ENCODE measurements at regions not wholly inside any gene's neighbourhood (a gene's known extent, or its start where the extent isn't known, plus 50 kb on each side); places are given as distances from the start of the nearest gene placed in this dataset.

DNA sequence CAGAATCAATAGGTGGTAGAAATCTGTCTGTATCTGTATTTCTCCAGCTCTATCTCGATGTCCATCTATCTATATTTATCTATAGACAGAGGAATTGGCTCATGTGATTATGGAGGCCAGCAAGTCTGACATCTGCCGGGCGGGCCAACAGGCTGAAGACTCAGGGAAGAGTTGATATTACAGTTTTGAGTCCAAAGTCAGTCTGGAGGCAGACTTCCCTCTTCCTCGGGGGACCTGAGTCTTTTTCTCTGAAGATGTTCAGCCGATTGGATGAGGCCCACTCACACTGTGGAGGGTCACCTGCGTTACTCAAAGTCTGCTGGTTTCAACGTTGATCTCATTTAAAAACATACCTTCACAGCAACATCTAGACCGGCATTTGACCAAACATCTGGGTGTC, 98.7 kb downstream of the RAMP3 start:
- no peak overlapping the region for H3K27ac ChIP-seq
- no peak overlapping the region for H3K4me3 ChIP-seq (ENCODE audit: low read depth in 1 of 2, low read length in 1 of 2)
- H3K4me1 ChIP-seq (ENCODE audit: control insufficient read depth in 1 of 2, insufficient read depth in 1 of 2, low read depth in 1 of 2, low read length in 1 of 2) = no peaks in the 10 kb centered on the region
- no peaks in the 10 kb centered on the region for H3K9me3 ChIP-seq
- no peaks in the 10 kb centered on the region for H3K36me3 ChIP-seq
- H3K27me3 ChIP-seq = peaks cover 18% of the 10 kb centered on the region
- TF ChIP-seq, protein P1, sequence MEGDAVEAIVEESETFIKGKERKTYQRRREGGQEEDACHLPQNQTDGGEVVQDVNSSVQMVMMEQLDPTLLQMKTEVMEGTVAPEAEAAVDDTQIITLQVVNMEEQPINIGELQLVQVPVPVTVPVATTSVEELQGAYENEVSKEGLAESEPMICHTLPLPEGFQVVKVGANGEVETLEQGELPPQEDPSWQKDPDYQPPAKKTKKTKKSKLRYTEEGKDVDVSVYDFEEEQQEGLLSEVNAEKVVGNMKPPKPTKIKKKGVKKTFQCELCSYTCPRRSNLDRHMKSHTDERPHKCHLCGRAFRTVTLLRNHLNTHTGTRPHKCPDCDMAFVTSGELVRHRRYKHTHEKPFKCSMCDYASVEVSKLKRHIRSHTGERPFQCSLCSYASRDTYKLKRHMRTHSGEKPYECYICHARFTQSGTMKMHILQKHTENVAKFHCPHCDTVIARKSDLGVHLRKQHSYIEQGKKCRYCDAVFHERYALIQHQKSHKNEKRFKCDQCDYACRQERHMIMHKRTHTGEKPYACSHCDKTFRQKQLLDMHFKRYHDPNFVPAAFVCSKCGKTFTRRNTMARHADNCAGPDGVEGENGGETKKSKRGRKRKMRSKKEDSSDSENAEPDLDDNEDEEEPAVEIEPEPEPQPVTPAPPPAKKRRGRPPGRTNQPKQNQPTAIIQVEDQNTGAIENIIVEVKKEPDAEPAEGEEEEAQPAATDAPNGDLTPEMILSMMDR (IDR thresholded peaks at IDR 0.05) = no peak

DNA sequence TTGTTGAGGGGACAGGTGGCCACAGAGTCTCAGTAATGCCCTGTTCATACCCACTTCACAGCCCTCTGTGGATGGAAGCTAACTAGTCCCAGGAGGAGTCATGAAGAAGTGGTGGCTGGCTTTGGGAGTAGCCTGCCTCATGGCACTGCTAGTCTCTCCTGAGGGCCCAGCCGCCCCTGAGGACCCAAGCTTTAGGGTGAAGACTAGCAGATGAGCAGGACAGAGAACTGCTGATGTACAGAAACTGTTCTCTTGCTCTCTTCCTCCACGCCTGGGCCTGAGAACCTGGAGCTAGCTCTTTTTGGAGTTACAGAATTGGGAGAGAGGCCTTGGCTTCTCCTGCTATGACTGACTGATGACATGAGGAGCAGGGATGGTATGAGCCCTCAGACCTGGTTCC, 99.2 kb downstream of the RAMP3 start:
- Histone ChIP-seq H3K36me3 (no peaks in the 10 kb centered on the region), H3K4me3 (ENCODE audit: low read depth in 1 of 2, low read length in 1 of 2) (no peak overlapping the region), H3K27me3 (peaks cover 18% of the 10 kb centered on the region), H3K4me1 (ENCODE audit: control insufficient read depth in 1 of 2, insufficient read depth in 1 of 2, low read depth in 1 of 2, low read length in 1 of 2) (no peaks in the 10 kb centered on the region), H3K27ac (no peak overlapping the region), H3K9me3 (no peaks in the 10 kb centered on the region)
- TF ChIP-seq, protein P1 (IDR thresholded peaks at IDR 0.05) = no peak

DNA sequence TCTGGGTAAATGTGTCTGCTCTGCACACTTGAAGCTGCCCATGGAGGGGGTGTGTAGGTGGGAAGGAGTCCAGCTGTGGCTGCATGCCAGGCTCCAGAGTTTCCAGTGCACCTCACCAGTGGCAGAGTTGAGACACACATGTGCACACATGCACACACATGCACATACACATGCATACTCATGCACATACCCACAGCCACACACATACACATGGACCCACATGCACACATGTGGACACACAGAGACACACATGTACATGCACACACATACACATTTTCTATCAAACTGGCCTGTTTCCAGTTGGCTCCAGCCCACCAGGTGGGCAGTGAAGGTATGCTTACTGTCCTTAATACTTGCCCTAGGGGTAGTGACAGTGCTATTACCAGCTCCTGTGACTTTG, 99.7 kb downstream of the RAMP3 start:
- no peaks in the 10 kb centered on the region for H3K36me3 ChIP-seq
- H3K4me3 ChIP-seq (ENCODE audit: low read depth in 1 of 2, low read length in 1 of 2) = no peak overlapping the region
- TF ChIP-seq, protein P1 (IDR thresholded peaks at IDR 0.05) = no peak
- H3K9me3 ChIP-seq = no peaks in the 10 kb centered on the region
- no peaks in the 10 kb centered on the region for H3K4me1 ChIP-seq (ENCODE audit: control insufficient read depth in 1 of 2, insufficient read depth in 1 of 2, low read depth in 1 of 2, low read length in 1 of 2)
- no peak overlapping the region for H3K27ac ChIP-seq
- H3K27me3 ChIP-seq = peaks cover 18% of the 10 kb centered on the region

DNA sequence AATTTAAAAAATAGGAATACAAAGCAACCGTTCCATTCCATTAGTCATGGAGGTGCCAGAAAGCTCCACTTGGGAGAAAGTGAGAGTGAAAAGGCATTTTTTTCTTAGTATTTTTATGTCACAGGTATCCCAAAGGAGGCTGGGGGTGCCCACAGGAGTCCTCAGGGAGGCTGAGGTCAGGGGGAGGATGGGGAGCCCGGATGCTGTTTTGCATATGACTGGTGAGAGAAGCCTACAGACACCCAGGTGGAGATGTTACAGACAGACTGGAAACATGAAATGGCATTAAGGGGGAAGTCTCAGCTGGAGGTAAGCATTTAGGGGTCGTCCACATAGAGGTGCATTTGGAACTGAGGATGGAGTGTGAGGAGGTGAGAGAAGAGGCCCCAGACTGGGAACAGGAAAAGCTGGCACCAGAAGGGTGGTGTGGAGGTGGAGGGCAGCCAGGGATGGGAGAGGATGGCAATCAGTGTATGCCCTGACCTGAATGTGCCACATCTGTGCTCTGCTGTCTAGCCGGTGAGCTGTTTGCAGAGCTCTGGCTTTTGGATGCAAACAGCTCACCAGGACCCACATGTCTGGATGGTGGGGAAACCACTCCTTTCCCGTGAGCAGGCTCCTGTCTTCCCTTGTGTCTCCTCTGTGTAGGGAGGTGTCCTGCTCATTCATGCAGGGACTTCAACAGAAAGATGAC, 101.1 kb downstream of the RAMP3 start:
- Histone ChIP-seq H3K9me3 (no peaks in the 10 kb centered on the region), H3K4me3 (ENCODE audit: low read depth in 1 of 2, low read length in 1 of 2) (no peak overlapping the region), H3K4me1 (ENCODE audit: control insufficient read depth in 1 of 2, insufficient read depth in 1 of 2, low read depth in 1 of 2, low read length in 1 of 2) (no peaks in the 10 kb centered on the region), H3K27me3 (peaks cover 18% of the 10 kb centered on the region), H3K36me3 (no peaks in the 10 kb centered on the region), H3K27ac (no peak overlapping the region)
- TF ChIP-seq, protein P1 (IDR thresholded peaks at IDR 0.05) = no peak

DNA sequence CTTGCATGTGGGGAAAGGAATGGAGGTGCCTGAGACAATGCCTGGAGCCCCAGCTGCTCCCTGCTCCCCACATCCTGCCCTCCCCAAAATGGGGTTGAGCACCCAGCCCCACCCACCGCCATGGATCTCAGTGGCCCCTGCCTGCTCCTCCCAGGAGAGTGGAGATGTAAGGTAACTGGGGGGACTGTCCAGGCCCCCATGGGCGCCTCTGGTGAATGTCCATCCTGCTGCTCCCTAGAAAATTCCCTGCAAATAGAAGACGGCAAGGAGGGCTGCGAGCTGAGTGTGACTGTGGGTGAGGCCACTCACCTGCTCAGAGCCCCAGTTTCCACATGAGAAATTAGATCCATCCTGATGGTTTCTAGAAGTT, 101.6 kb downstream of the RAMP3 start:
- no peaks in the 10 kb centered on the region for H3K4me1 ChIP-seq (ENCODE audit: control insufficient read depth in 1 of 2, insufficient read depth in 1 of 2, low read depth in 1 of 2, low read length in 1 of 2)

More for the DNA sequence above, 101.6 kb downstream of the RAMP3 start:
- peaks cover 18% of the 10 kb centered on the region for H3K27me3 ChIP-seq
- TF ChIP-seq, protein P1 (IDR thresholded peaks at IDR 0.05) = no peak
- H3K9me3 ChIP-seq = no peaks in the 10 kb centered on the region
- H3K4me3 ChIP-seq (ENCODE audit: low read depth in 1 of 2, low read length in 1 of 2) = no peak overlapping the region
- H3K36me3 ChIP-seq = no peaks in the 10 kb centered on the region
- no peak overlapping the region for H3K27ac ChIP-seq
